SK-N-SH treated with all-trans-retinoic acid at 6 μM for 48 hours (cell line): ENCODE measurements at regions not wholly inside any gene's neighbourhood (a gene's known extent, or its start where the extent isn't known, plus 50 kb on each side); places are given as distances from the start of the nearest gene placed in this dataset.

Experiments used
- ATAC-seq: fragments of 200-7000 bp; cut with Tn5 transposase; 3 replicates; pipeline ENCODE4 v1.9.1; 2020; ENCODE audit warnings: mild to moderate bottlenecking, moderate library complexity
- ARNTL ChIP-seq: fragments of 450-650 bp; formaldehyde crosslinking; IDR thresholded peaks from 2 replicates; pipeline ENCODE4 v1.5.0; 2020; ENCODE audit warnings: low read depth, mild to moderate bottlenecking, moderate library complexity, borderline replicate concordance
- BACH2 ChIP-seq: fragments of 250-450 bp; sonication (Bioruptor Pico); IDR thresholded peaks from 2 replicates; pipeline ENCODE4 v1.9.0; 2021; ENCODE audit warnings: mild to moderate bottlenecking, borderline replicate concordance
- CREB5 ChIP-seq: fragments of 250-450 bp; sonication (Bioruptor Pico); IDR thresholded peaks from 2 replicates; pipeline ENCODE4 v1.5.1; 2020; ENCODE audit warnings: low read depth, mild to moderate bottlenecking, moderate library complexity
- CSDC2 ChIP-seq: fragments of 250-450 bp; sonication (Bioruptor Pico); IDR thresholded peaks from 2 replicates; pipeline ENCODE4 v1.5.0; 2020; ENCODE audit warnings: mild to moderate bottlenecking, moderate library complexity
- ESRRG ChIP-seq: fragments of 250-450 bp; sonication (Bioruptor Pico); IDR thresholded peaks from 2 replicates; pipeline ENCODE4 v1.6.1; 2021; ENCODE audit warnings: mild to moderate bottlenecking
- GLIS3 ChIP-seq: fragments of 250-450 bp; sonication (Bioruptor Pico); IDR thresholded peaks from 2 replicates; pipeline ENCODE4 v1.5.0; 2020; ENCODE audit warnings: mild to moderate bottlenecking, moderate library complexity
- ISL1 ChIP-seq: fragments of 250-450 bp; sonication (Bioruptor Pico); IDR thresholded peaks from 2 replicates; pipeline ENCODE4 v2.1.2; 2022; ENCODE audit warnings: mild to moderate bottlenecking, moderate library complexity
- OSR1 ChIP-seq: fragments of 250-450 bp; sonication (Bioruptor Pico); IDR thresholded peaks from 2 replicates; pipeline ENCODE4 v1.8.0; 2022; ENCODE audit warnings: moderate library complexity, mild to moderate bottlenecking, inconsistent platforms
- PATZ1 ChIP-seq: fragments of 250-450 bp; sonication (Bioruptor Pico); IDR thresholded peaks from 2 replicates; pipeline ENCODE4 v1.8.0; 2020; ENCODE audit warnings: mild to moderate bottlenecking, moderate library complexity, borderline replicate concordance
- POU6F1 ChIP-seq: fragments of 250-450 bp; sonication (Bioruptor Pico); IDR thresholded peaks from 2 replicates; pipeline ENCODE4 v1.8.0; 2021; ENCODE audit warnings: low read depth, mild to moderate bottlenecking, moderate library complexity, borderline replicate concordance
- PPARA ChIP-seq: fragments of 250-450 bp; sonication (Bioruptor Pico); IDR thresholded peaks from 2 replicates; pipeline ENCODE4 v1.5.0; 2020; ENCODE audit warnings: mild to moderate bottlenecking, borderline replicate concordance
- RARB ChIP-seq: fragments of 250-450 bp; sonication (Bioruptor Pico); IDR thresholded peaks from 2 replicates; pipeline ENCODE4 v1.8.0; 2021; ENCODE audit warnings: mild to moderate bottlenecking, moderate library complexity
- SNAI2 ChIP-seq: fragments of 250-450 bp; sonication (Bioruptor Pico); IDR thresholded peaks from 2 replicates; pipeline ENCODE4 v1.5.0; 2020; ENCODE audit warnings: mild to moderate bottlenecking, moderate library complexity
- TOX ChIP-seq: fragments of 250-450 bp; sonication (Bioruptor Pico); IDR thresholded peaks from 2 replicates; pipeline ENCODE4 v1.8.0; 2021; ENCODE audit warnings: mild to moderate bottlenecking, moderate library complexity, borderline replicate concordance
- TSHZ2 ChIP-seq: fragments of 250-450 bp; sonication (Bioruptor Pico); IDR thresholded peaks from 2 replicates; pipeline ENCODE4 v1.5.0; 2020; ENCODE audit warnings: mild to moderate bottlenecking, moderate library complexity
- ZC3H10 ChIP-seq: fragments of 250-450 bp; sonication (Bioruptor Pico); IDR thresholded peaks from 2 replicates; pipeline ENCODE4 v1.5.1; 2021; ENCODE audit warnings: mild to moderate bottlenecking, moderate library complexity
- ZFP3 ChIP-seq: fragments of 250-450 bp; sonication (Bioruptor Pico); IDR thresholded peaks from 2 replicates; pipeline ENCODE4 v1.5.0; 2020; ENCODE audit warnings: mild to moderate bottlenecking, moderate library complexity
- ZFP30 ChIP-seq: fragments of 450-650 bp; formaldehyde crosslinking; IDR thresholded peaks from 2 replicates; pipeline ENCODE4 v1.5.0; 2022; ENCODE audit warnings: mild to moderate bottlenecking, moderate library complexity
- ZNF565 ChIP-seq: fragments of 450-650 bp; formaldehyde crosslinking; conservative IDR thresholded peaks from 2 replicates; pipeline ENCODE4 v1.5.0; 2020; ENCODE audit warnings: low read depth, mild to moderate bottlenecking, moderate library complexity
- ZNF70 ChIP-seq: fragments of 450-650 bp; formaldehyde crosslinking; IDR thresholded peaks from 2 replicates; pipeline ENCODE4 v1.5.0; 2020; ENCODE audit warnings: mild to moderate bottlenecking, moderate library complexity
- ZNF8 ChIP-seq: fragments of 450-650 bp; formaldehyde crosslinking; IDR thresholded peaks from 2 replicates; pipeline ENCODE4 v1.5.0; 2020; ENCODE audit warnings: mild to moderate bottlenecking, moderate library complexity
- TF ChIP-seq, protein P1 (sequence below): fragments of 250-450 bp; sonication (Bioruptor Pico); IDR thresholded peaks from 2 replicates; pipeline ENCODE4 v1.5.1; 2021; ENCODE audit warnings: mild to moderate bottlenecking, moderate library complexity

DNA sequence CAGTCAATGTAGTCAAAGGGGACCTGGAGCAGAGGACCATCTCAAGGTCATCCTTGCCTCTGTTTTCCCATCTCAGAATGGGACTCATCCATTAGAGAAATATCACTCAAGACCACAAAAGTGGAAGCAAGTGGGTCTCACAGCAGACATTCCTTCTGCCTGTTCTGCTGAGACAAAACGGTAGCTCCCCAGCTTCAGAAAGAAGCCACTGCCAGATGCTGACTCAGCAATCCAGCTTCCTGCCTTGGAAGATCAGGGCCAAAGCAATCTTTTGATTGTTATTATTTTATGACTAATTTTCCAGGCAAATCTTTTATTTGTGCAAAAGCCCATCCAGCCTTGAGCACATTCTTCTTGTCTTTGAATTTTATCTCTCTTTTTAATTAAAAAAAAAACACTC lies 86.8 kb downstream of the CCT6B start:
- TF ChIP-seq ISL1 (CRISPR knock-in tag) (no peak), ARNTL (CRISPR knock-in tag) (no peak), ZC3H10 (no peak), PATZ1 (CRISPR knock-in tag) (no peak), ZNF8 (no peak)
- ATAC-seq = no peak

DNA sequence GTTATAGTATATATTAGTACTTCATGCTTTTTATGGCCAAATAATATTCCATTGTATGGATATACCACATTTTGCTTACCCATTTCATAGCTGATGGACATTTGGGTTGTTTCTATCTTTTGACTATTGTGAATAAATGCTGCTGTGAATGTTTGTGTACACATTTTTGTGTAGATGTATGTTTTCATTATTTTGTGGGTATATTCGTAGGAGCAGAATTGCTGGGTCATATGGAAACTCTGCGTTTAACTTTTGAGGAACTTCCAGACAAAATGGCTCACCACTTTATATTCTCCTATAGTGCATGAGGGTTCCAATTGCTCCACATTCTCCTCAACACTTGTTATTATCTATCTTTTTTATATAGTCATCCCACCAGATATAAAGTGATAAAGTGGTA lies 88.6 kb downstream of the CCT6B start:
- no peak for ATAC-seq

DNA sequence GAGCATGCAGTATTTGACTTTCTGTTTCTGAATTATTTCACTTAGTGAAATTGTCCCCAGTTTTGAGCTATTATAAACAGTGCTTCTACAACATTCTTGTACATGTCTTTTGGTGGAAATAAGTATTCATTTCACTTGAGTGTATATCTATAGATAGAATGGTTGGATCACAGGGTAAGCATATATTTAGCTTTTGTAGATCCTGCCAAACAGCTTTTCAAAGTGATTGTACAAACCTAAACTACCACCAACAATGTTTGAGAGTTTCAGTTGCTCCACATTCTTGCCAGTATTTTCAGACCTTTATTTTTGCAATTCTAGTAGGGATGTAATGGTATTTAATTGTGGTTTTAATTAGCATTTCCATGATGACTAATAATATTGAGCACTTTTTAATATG lies 91.6 kb downstream of the CCT6B start:
- TF ChIP-seq ZNF8 = no peak
- TF ChIP-seq RARB (CRISPR knock-in tag) = no peak
- no peak for TF ChIP-seq TSHZ2 (CRISPR knock-in tag)
- no peak for TF ChIP-seq TOX
- TF ChIP-seq ZFP30 (CRISPR knock-in tag) = no peak
- no peak for TF ChIP-seq SNAI2 (CRISPR knock-in tag)
- ATAC-seq = no peak

More for the DNA sequence above, 88.6 kb downstream of the CCT6B start:
- TF ChIP-seq ZNF8 (peak; percentile 86), ZNF70 (no peak)

DNA sequence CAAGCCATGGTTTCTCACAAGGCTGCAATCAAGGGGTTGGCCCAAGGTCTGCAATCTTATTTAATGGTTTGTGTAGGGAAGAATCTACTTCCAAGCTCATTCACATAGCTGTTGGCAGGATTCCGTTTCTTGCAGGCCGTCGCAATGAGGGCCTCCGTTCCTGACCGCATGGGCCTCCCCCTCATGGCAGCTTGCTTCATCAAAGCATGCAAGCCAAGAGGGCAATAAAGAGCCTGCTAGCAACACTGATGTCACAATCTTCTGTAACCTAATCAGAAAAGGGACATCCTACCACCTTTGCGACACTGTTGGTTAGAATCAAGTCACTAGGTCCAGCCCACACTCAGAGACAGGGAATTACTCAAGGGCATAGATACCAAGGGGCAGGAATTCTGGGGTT lies 95.5 kb downstream of the CCT6B start:
- ATAC-seq = no peak
- TF ChIP-seq OSR1 (CRISPR knock-in tag) (no peak), GLIS3 (no peak), ESRRG (no peak), RARB (CRISPR knock-in tag) (no peak), POU6F1 (CRISPR knock-in tag) (no peak), TOX (no peak), ISL1 (CRISPR knock-in tag) (no peak), CSDC2 (CRISPR knock-in tag) (no peak), ARNTL (CRISPR knock-in tag) (no peak), SNAI2 (CRISPR knock-in tag) (no peak), BACH2 (CRISPR knock-in tag) (no peak), ZC3H10 (no peak), PPARA (no peak), ZFP3 (CRISPR knock-in tag) (no peak), ZNF565 (CRISPR knock-in tag) (no peak), ZFP30 (CRISPR knock-in tag) (no peak), CREB5 (CRISPR knock-in tag) (no peak), PATZ1 (CRISPR knock-in tag) (no peak)
- TF ChIP-seq, protein P1, sequence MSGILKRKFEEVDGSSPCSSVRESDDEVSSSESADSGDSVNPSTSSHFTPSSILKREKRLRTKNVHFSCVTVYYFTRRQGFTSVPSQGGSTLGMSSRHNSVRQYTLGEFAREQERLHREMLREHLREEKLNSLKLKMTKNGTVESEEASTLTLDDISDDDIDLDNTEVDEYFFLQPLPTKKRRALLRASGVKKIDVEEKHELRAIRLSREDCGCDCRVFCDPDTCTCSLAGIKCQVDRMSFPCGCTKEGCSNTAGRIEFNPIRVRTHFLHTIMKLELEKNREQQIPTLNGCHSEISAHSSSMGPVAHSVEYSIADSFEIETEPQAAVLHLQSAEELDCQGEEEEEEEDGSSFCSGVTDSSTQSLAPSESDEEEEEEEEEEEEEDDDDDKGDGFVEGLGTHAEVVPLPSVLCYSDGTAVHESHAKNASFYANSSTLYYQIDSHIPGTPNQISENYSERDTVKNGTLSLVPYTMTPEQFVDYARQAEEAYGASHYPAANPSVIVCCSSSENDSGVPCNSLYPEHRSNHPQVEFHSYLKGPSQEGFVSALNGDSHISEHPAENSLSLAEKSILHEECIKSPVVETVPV (CRISPR knock-in tag) = no peak
